Choroid plexus epithelial cell (primary cell): ENCODE measurements at regions not wholly inside any gene's neighbourhood (a gene's known extent, or its start where the extent isn't known, plus 50 kb on each side); places are given as distances from the start of the nearest gene placed in this dataset.

Experiments
- DNase-seq: peaks from one replicate; pipeline ENCODE4 v3.0.0-alpha.2; 2010; ENCODE audit warnings: low read depth
- H3K4me3 ChIP-seq: 2 replicates; pipeline ENCODE4 v1.5.1; 2011; ENCODE audit warnings: low read depth, mild to moderate bottlenecking, control low read depth, low read length, moderate library complexity
- CTCF ChIP-seq: conservative IDR thresholded peaks from 2 replicates; pipeline ENCODE4 v1.5.1; 2011; ENCODE audit warnings: low read depth, mild to moderate bottlenecking, control low read depth, inconsistent platforms, low read length, moderate library complexity

DNA sequence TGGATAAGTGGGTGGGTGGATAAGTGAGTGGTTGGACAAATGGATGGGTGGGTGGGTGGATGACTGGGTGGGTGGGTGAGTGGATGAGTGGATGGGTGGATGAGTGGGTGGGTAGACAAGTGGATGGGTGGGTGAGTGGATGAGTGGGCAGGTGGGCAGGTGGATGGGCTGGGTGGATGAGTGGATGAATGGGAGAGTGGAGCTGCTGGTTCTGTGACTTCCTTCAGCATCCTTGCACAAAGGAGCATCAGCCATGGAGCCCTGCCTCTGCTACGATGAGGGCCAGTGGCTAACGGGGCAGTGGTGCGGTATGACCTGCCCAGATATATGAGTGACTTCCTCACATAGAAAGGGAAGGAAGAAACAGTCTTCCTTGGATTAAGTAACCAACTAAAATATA lies 398.7 kb upstream of the IRX4 start:
- no peak for DNase-seq
- no peak for TF ChIP-seq CTCF
- no peak overlapping the region for H3K4me3 ChIP-seq

DNA sequence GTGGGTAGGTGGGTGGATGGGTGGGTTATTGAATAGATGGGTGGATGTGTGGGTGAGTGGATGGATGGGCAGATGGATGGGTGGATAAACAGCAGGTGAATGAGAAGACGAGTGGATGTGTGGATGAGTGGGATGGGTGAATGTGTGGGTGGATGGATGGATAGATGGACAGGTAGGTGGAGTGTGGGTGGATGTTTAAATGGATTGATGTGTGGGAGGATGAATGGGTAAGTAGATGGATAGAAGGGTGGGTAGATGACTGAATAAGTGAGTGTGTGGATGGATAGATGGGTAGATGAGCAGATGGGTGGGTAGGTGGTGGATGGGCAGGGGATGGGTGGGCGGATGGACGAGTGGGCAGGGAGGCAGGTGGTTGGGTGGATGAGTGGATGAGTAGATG lies 397.6 kb upstream of the IRX4 start:
- H3K4me3 ChIP-seq: no peak overlapping the region
- DNase-seq: no peak
- TF ChIP-seq CTCF: no peak

DNA sequence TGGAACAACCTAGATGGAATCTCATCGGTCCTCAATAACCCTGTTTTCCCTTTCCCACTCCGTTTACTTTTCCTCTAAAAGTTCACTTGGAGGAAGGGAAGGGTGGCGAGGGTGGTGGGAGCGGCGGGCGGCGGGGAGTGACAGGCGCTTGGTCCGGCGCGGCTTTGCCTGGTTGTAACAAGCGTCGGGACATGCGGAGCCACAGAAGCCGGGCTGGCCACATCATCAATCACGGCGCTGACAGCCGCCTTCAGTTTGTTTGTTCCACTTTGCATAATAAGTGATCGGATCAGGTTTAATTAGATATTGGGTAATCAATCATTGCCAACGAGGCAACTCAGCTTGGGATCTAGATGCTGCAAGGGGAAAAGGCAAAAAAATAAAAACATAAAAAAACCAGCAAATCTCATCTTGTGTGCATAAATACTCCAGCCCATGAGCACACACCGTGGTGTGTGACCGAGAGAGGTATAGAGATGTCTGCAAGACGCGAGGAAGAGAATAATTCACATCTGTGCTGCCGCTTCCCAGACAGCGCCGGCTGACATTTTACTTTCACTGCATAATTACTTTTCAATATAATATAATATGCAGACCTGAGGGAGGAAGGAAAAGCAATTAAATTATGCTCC lies 396.2 kb upstream of the IRX4 start:
- DNase-seq: no peak
- H3K4me3 ChIP-seq: no peak overlapping the region
- TF ChIP-seq CTCF: no peak

- H3K4me3 ChIP-seq: no peak overlapping the region
- no peak for DNase-seq
- no peak for TF ChIP-seq CTCF
Measured at GRCh38 chr5:2277886-2278285, 395.2 kb upstream of the IRX4 start.

DNA sequence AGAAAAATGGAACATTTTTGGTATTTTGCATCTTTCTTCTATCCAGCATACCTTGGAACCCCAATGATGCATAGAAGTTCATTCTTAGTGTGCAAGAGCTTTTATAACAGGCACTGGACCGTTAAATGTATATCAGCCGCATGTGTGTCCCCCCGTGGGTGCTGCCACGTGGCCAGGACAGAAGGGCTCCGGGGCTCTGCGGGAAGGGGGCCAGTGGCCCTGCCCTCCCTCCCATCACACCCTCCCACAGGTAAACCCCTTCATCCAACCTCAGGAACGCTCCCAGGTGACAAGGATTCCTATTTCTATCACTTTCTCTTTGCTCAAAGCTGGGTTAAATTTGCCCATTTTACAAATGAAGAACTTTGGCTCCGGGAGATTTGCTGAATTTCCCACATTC lies 393.4 kb upstream of the IRX4 start:
- DNase-seq: no peak
- no peak for TF ChIP-seq CTCF
- no peak overlapping the region for H3K4me3 ChIP-seq

- H3K4me3 ChIP-seq: no peak overlapping the region
- no peak for TF ChIP-seq CTCF
- no peak for DNase-seq
Measured at GRCh38 chr5:2272755-2273154, 390.0 kb upstream of the IRX4 start.

GRCh38 chr5:2272039-2272438 lies 389.3 kb upstream of the IRX4 start:
- no peak overlapping the region for H3K4me3 ChIP-seq
- no peak for DNase-seq
- no peak for TF ChIP-seq CTCF
